Mesothelial cell of epicardium (in vitro differentiated cells): ENCODE measurements at regions not wholly inside any gene's neighbourhood (a gene's known extent, or its start where the extent isn't known, plus 50 kb on each side); places are given as distances from the start of the nearest gene placed in this dataset.
A peak's percentile ranks its signal among the peaks of the same experiment; 100 is the strongest.

ENCODE experiments used
- DNase-seq, 2 experiments: peaks; one replicate each; pipeline ENCODE4 v3.0.0; 2021; ENCODE audit warnings: low spot score in 2 of 2; ENCODE audit not compliant: unreplicated experiment in 2 of 2
- H3K27ac Mint-ChIP-seq: 2 replicates; pipeline ENCODE4 v1.8.0; 2021; ENCODE audit warnings: mixed read lengths
- H3K27me3 Mint-ChIP-seq: 2 replicates; pipeline ENCODE4 v1.8.0; 2021; ENCODE audit warnings: low read depth, mixed read lengths
- H3K36me3 Mint-ChIP-seq: 2 replicates; pipeline ENCODE4 v1.8.0; 2021; ENCODE audit warnings: mixed read lengths
- H3K4me1 Mint-ChIP-seq: 2 replicates; pipeline ENCODE4 v1.8.0; 2021; ENCODE audit warnings: mixed read lengths
- H3K4me3 Mint-ChIP-seq: 2 replicates; pipeline ENCODE4 v1.8.0; 2021; ENCODE audit warnings: mild to moderate bottlenecking, moderate library complexity, mixed read lengths
- H3K9me3 Mint-ChIP-seq: 2 replicates; pipeline ENCODE4 v1.8.0; 2021; ENCODE audit warnings: mixed read lengths
- CTCF ChIP-seq: fragments of 200-600 bp; sonication (generic); IDR thresholded peaks from one replicate; pipeline ENCODE4 v1.5.0; 2021; ENCODE audit warnings: antibody characterized with exemption; ENCODE audit not compliant: unreplicated experiment

GRCh38 chr14:53525608-53526007 is 372.5 kb upstream of the DDHD1 start:
- Mint-ChIP-seq H3K36me3 (no peaks in the 10 kb centered on the region), H3K9me3 (peaks cover 5% of the 10 kb centered on the region), H3K27me3 (no peaks in the 10 kb centered on the region), H3K4me1 (peaks cover 27% of the 10 kb centered on the region), H3K4me3 (no peak overlapping the region), H3K27ac (no peak overlapping the region)
- TF ChIP-seq CTCF = no peak
- DNase-seq = no peak

GRCh38 chr14:53524391-53524790 is 371.3 kb upstream of the DDHD1 start:
- no peak for TF ChIP-seq CTCF
- H3K36me3 Mint-ChIP-seq = no peaks in the 10 kb centered on the region
- H3K27me3 Mint-ChIP-seq = no peaks in the 10 kb centered on the region
- H3K9me3 Mint-ChIP-seq = peaks cover 5% of the 10 kb centered on the region
- DNase-seq = no peak
- H3K4me3 Mint-ChIP-seq = no peak overlapping the region
- H3K27ac Mint-ChIP-seq = no peak overlapping the region
- peaks cover 34% of the 10 kb centered on the region for H3K4me1 Mint-ChIP-seq

- no peak for DNase-seq
- H3K4me1 Mint-ChIP-seq = peaks cover 28% of the 10 kb centered on the region
- H3K27me3 Mint-ChIP-seq = no peaks in the 10 kb centered on the region
- H3K4me3 Mint-ChIP-seq = no peak overlapping the region
- no peak for TF ChIP-seq CTCF
- H3K27ac Mint-ChIP-seq = no peak overlapping the region
- no peaks in the 10 kb centered on the region for H3K36me3 Mint-ChIP-seq
- peaks cover 5% of the 10 kb centered on the region for H3K9me3 Mint-ChIP-seq
Measured at GRCh38 chr14:53523226-53523625, 370.1 kb upstream of the DDHD1 start.

- Mint-ChIP-seq H3K4me3 (no peak overlapping the region), H3K9me3 (peaks cover 5% of the 10 kb centered on the region), H3K4me1 (peaks cover 24% of the 10 kb centered on the region), H3K27ac (peak overlapping the region; percentile 22), H3K27me3 (no peaks in the 10 kb centered on the region), H3K36me3 (no peaks in the 10 kb centered on the region)
- no peak for DNase-seq
- no peak for TF ChIP-seq CTCF
Measured at GRCh38 chr14:53520078-53520928, 367.2 kb upstream of the DDHD1 start.

GRCh38 chr14:53519137-53519536 is 366.0 kb upstream of the DDHD1 start:
- no peak overlapping the region for H3K4me3 Mint-ChIP-seq
- no peaks in the 10 kb centered on the region for H3K36me3 Mint-ChIP-seq
- no peak for TF ChIP-seq CTCF
- H3K27ac Mint-ChIP-seq = no peak overlapping the region
- peaks cover 5% of the 10 kb centered on the region for H3K9me3 Mint-ChIP-seq
- no peaks in the 10 kb centered on the region for H3K27me3 Mint-ChIP-seq
- no peak for DNase-seq
- H3K4me1 Mint-ChIP-seq = peaks cover 19% of the 10 kb centered on the region
